DOHH2 (cell line): ENCODE measurements at regions not wholly inside any gene's neighbourhood (a gene's known extent, or its start where the extent isn't known, plus 50 kb on each side); places are given as distances from the start of the nearest gene placed in this dataset.

Experiments used
- H3F3A ChIP-seq: fragments of 200-600 bp; sonication (generic), shearing (Covaris generic); 2 replicates; pipeline ENCODE4 v1.6.0; 2016; ENCODE audit warnings: antibody characterized with exemption, mild to moderate bottlenecking; ENCODE audit not compliant: control insufficient read depth, insufficient read depth
- H3K27ac ChIP-seq: fragments of 200-600 bp; sonication (generic); 2 replicates; pipeline ENCODE4 v1.5.1; 2014; ENCODE audit warnings: low read depth, mild to moderate bottlenecking, low read length, moderate library complexity
- H3K27me3 ChIP-seq: fragments of 200-600 bp; sonication (generic); 2 replicates; pipeline ENCODE4 v1.6.1; 2014; ENCODE audit warnings: mild to moderate bottlenecking, low read length, mixed read lengths; ENCODE audit not compliant: control insufficient read depth
- H3K36me3 ChIP-seq: fragments of 200-600 bp; sonication (generic); 2 replicates; pipeline ENCODE4 v1.6.1; 2014; ENCODE audit warnings: mild to moderate bottlenecking, low read length, moderate library complexity, mixed read lengths; ENCODE audit not compliant: control insufficient read depth
- H3K4me1 ChIP-seq: fragments of 200-600 bp; sonication (generic); 2 replicates; pipeline ENCODE4 v1.6.1; 2014; ENCODE audit warnings: mild to moderate bottlenecking, low read length, mixed read lengths; ENCODE audit not compliant: control insufficient read depth
- H3K4me2 ChIP-seq: fragments of 200-600 bp; sonication (generic); 2 replicates; pipeline ENCODE4 v1.6.0; 2014; ENCODE audit warnings: mild to moderate bottlenecking, low read length, moderate library complexity
- H3K4me3 ChIP-seq: fragments of 200-600 bp; sonication (generic); 2 replicates; pipeline ENCODE4 v1.5.1; 2014; ENCODE audit warnings: mild to moderate bottlenecking, low read length, mixed read lengths
- H3K79me2 ChIP-seq: fragments of 200-600 bp; sonication (generic); 2 replicates; pipeline ENCODE4 v1.6.1; 2014; ENCODE audit warnings: mild to moderate bottlenecking, low read length, mixed read lengths; ENCODE audit not compliant: control insufficient read depth
- H3K9me2 ChIP-seq: fragments of 200-600 bp; sonication (generic); replicated peaks from 2 replicates; pipeline ENCODE4 v1.6.1; 2014; ENCODE audit warnings: mild to moderate bottlenecking, low read length, mixed read lengths; ENCODE audit not compliant: control insufficient read depth
- H3K9me3 ChIP-seq: fragments of 200-600 bp; sonication (generic); 2 replicates; pipeline ENCODE4 v1.6.1; 2014; ENCODE audit warnings: antibody characterized with exemption, low read length, mixed read lengths; ENCODE audit not compliant: control insufficient read depth, insufficient read depth
- H4K20me1 ChIP-seq: fragments of 200-600 bp; sonication (generic); 2 replicates; pipeline ENCODE4 v1.6.0; 2014; ENCODE audit warnings: low read depth, mild to moderate bottlenecking, antibody characterized with exemption, low read length, moderate library complexity; ENCODE audit not compliant: control insufficient read depth, insufficient read depth
- CTCF ChIP-seq: fragments of 200-600 bp; sonication (generic); IDR thresholded peaks from one replicate; pipeline ENCODE4 v1.5.1; 2014; ENCODE audit warnings: antibody characterized with exemption, mild to moderate bottlenecking, low read depth, low read length; ENCODE audit not compliant: poor library complexity, severe bottlenecking
- EZH2phosphoT487 ChIP-seq: fragments of 200-600 bp; sonication (generic); IDR thresholded peaks from 2 replicates; pipeline ENCODE4 v1.6.1; 2017; ENCODE audit warnings: borderline replicate concordance, mild to moderate bottlenecking, antibody characterized with exemption, low read length, moderate library complexity, mixed read lengths

DNA sequence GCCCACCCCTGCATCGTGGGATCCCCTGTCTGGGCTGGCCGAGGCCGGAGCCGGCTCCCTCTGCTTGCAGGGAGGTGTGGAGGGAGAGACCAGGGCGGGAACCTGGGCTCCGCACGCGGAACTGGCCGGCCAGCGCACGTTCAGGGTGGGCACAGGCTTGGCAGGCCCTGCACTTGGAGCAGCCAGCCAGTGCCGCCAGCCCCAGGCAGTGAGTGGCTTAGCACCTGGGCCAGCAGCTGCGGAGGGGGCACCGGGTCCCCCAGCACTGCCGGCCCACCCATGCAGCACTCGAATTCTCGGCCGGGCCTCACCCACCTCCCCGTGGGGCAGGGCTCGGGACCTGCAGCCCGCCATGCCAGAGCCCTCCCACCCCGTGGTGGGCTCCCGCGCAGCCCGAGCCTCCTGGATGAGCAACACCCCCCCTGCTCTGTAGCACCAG is 422.6 kb downstream of the AMY1C start:
- Histone ChIP-seq H3K4me1 (peaks cover 2% of the 10 kb centered on the region; the same call in 1 of the 2 replicates), H3K27ac (no peak overlapping the region), H3K4me2 (no peak overlapping the region), H3K36me3 (no peaks in the 10 kb centered on the region), H3F3A (no peaks in the 10 kb centered on the region), H3K27me3 (no peaks in the 10 kb centered on the region), H3K9me3 (peaks cover 8% of the 10 kb centered on the region; the same call in 1 of the 2 replicates), H4K20me1 (no peaks in the 10 kb centered on the region), H3K4me3 (no peak overlapping the region), H3K79me2 (peaks cover 6% of the 10 kb centered on the region; the same call in 1 of the 2 replicates), H3K9me2 (no peaks in the 10 kb centered on the region)
- TF ChIP-seq CTCF (no peak), EZH2phosphoT487 (no peak)

GRCh38 chr1:104182251-104182650 is 432.6 kb downstream of the AMY1C start:
- Histone ChIP-seq H3K9me3 (no peaks in the 10 kb centered on the region; the same call in 1 of the 2 replicates), H4K20me1 (no peaks in the 10 kb centered on the region), H3K79me2 (no peaks in the 10 kb centered on the region), H3K27me3 (no peaks in the 10 kb centered on the region), H3K4me1 (no peaks in the 10 kb centered on the region), H3F3A (no peaks in the 10 kb centered on the region), H3K9me2 (no peaks in the 10 kb centered on the region), H3K4me3 (no peak overlapping the region), H3K36me3 (no peaks in the 10 kb centered on the region), H3K27ac (no peak overlapping the region), H3K4me2 (no peak overlapping the region)
- TF ChIP-seq CTCF = no peak
- TF ChIP-seq EZH2phosphoT487 = no peak

GRCh38 chr1:104189207-104189606 is 439.5 kb downstream of the AMY1C start:
- no peak overlapping the region for H3K4me2 ChIP-seq
- H3K27me3 ChIP-seq = no peaks in the 10 kb centered on the region
- TF ChIP-seq CTCF = no peak
- no peak for TF ChIP-seq EZH2phosphoT487
- no peaks in the 10 kb centered on the region for H3K9me2 ChIP-seq
- no peaks in the 10 kb centered on the region for H4K20me1 ChIP-seq
- no peaks in the 10 kb centered on the region for H3F3A ChIP-seq
- no peaks in the 10 kb centered on the region for H3K36me3 ChIP-seq
- H3K4me1 ChIP-seq = no peaks in the 10 kb centered on the region
- no peaks in the 10 kb centered on the region for H3K79me2 ChIP-seq
- H3K9me3 ChIP-seq = no peaks in the 10 kb centered on the region
- no peak overlapping the region for H3K4me3 ChIP-seq
- H3K27ac ChIP-seq = no peak overlapping the region
